SK-N-MC (cell line): ENCODE measurements at regions not wholly inside any gene's neighbourhood (a gene's known extent, or its start where the extent isn't known, plus 50 kb on each side); places are given as distances from the start of the nearest gene placed in this dataset.

Experiments
- EZH2 ChIP-seq: fragments of 200-600 bp; sonication (generic); IDR thresholded peaks from one replicate; pipeline ENCODE4 v1.6.1; 2017; ENCODE audit warnings: antibody characterized with exemption
- FOXP2 ChIP-seq: optimal IDR thresholded peaks from 2 replicates; pipeline ENCODE3; 2011; ENCODE audit warnings: mild to moderate bottlenecking, moderate library complexity; ENCODE audit not compliant: insufficient read depth; ENCODE audit errors: extremely low read length, control extremely low read depth
- POLR2AphosphoS5 ChIP-seq: IDR thresholded peaks from 2 replicates; pipeline ENCODE4 v1.6.1; 2012; ENCODE audit warnings: mild to moderate bottlenecking, low read depth, low read length, borderline replicate concordance

DNA sequence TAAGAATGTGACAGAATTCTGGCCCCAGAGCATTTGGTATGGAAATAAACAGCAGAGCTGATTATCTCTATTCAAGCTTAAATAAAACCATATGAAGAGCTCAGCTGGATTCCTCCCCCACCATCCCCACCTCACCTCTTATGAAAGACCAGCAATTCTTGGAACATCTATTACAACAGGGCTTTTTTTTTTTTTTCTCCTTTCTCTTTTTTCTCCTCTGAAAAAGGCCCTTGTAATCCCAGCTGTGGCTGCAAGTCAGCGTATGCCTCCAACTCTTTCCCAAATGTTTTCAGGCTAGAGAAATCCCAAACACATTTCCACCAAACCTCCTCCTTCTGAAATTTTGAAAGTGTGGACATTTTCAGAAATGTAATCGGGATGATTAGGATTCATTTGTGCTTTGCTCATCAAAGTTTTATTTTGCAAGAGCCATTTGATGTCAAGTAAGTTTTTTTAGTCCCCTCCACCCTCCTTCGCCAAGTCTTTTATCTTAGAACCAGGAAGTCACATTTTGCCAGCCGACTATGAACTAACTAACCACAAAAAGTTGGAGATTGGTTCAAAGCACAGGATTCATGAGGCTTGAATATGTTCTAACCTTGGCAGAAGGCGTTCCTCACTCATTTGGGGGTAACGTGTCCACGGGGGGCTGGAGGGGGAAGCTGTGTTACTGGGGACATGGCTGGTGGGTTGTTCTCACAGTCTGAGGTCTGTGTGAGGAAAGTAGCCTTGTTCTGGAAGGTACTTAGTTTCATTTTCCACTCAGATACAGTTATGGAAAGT lies 142.0 kb upstream of the PDZRN3 start:
- TF ChIP-seq EZH2 (no peak), POLR2AphosphoS5 (no peak; the same call in 1 of the 2 replicates), FOXP2 (no peak)
